ENCODE measurements at regions not wholly inside any gene's neighbourhood (a gene's known extent, or its start where the extent isn't known, plus 50 kb on each side); places are given as distances from the start of the nearest gene placed in this dataset.

DNA sequence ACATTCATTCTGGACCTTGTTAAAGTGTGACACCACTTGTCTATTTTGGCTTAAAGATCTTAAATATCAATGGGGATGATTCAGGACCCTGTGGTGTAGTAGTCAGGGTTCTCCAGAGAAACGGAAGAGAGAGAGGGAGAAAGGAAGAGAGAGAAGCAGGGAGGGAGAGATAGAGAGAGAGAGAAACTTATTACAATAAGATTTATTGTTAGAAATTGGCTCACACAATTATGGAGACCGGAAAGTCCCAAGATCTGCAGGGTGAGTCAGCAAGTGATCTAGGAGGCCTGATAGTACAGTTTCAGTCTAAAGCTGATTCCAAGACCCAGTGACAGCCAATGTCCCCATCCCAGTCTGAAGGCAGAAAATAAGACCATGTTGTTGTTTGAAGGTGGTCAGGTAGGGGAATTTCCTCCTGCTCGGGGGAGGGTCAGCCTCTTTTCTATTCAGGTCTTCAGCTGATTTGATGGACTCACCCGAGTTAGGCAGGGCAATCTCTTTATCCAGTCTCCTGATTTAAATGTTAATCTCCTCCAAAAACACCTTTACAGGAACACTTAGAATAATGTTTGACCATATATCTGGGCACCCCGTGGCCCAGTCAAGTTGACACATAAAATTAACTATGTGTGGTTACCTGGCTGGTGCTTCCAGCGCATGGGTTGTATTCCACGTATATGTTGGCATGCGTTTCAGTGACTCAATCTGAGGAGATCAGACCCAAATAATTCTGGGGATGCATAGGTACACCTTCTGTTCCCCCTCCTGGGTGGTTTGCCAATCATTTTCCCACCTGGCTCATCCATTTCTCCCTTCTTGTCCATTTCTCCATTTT is 1350.5 kb downstream of the TBC1D22A start:
- TF ChIP-seq POLR2A (IDR thresholded peaks at IDR 0.05), result no peak
- TF ChIP-seq, protein P1, sequence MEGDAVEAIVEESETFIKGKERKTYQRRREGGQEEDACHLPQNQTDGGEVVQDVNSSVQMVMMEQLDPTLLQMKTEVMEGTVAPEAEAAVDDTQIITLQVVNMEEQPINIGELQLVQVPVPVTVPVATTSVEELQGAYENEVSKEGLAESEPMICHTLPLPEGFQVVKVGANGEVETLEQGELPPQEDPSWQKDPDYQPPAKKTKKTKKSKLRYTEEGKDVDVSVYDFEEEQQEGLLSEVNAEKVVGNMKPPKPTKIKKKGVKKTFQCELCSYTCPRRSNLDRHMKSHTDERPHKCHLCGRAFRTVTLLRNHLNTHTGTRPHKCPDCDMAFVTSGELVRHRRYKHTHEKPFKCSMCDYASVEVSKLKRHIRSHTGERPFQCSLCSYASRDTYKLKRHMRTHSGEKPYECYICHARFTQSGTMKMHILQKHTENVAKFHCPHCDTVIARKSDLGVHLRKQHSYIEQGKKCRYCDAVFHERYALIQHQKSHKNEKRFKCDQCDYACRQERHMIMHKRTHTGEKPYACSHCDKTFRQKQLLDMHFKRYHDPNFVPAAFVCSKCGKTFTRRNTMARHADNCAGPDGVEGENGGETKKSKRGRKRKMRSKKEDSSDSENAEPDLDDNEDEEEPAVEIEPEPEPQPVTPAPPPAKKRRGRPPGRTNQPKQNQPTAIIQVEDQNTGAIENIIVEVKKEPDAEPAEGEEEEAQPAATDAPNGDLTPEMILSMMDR (IDR thresholded peaks at IDR 0.05), result no peak

Measured in heart left ventricle (tissue), 13 donors.